ENCODE measurements at regions not wholly inside any gene's neighbourhood (a gene's known extent, or its start where the extent isn't known, plus 50 kb on each side); places are given as distances from the start of the nearest gene placed in this dataset.

- H3K36me3 ChIP-seq = no peaks in the 10 kb centered on the region
- ATAC-seq (ENCODE audit: low FRiP score in 2 of 2) (no peak), DNase-seq (no peak)
- no peaks in the 10 kb centered on the region for H3K9me3 ChIP-seq
- WGBS, 2 donors = 86 to 87% methylated on average over 4 of the region's 4 CpGs
- TF ChIP-seq EP300 (IDR thresholded peaks at IDR 0.05) (no peak), POLR2AphosphoS5 (IDR thresholded peaks at IDR 0.05) (no peak), POLR2A (IDR thresholded peaks at IDR 0.05) (no peak), CTCF (IDR thresholded peaks at IDR 0.05) (no peak)
- no peak overlapping the region for H3K4me3 ChIP-seq
- no peaks in the 10 kb centered on the region for H3K4me1 ChIP-seq
- no peak overlapping the region for H3K27ac ChIP-seq
- H3K27me3 ChIP-seq = no peaks in the 10 kb centered on the region
Observed at GRCh38 chr1:239197871-239198270, 188.5 kb upstream of the CHRM3 start.

- TF ChIP-seq POLR2AphosphoS5 (IDR thresholded peaks at IDR 0.05) = no peak
- no peak for TF ChIP-seq CTCF (IDR thresholded peaks at IDR 0.05)
- no peak for TF ChIP-seq EP300 (IDR thresholded peaks at IDR 0.05)
- no peak for TF ChIP-seq POLR2A (IDR thresholded peaks at IDR 0.05)
- no peaks in the 10 kb centered on the region for H3K36me3 ChIP-seq
- WGBS, 2 donors = 92 to 96% methylated on average over 4 of the region's 4 CpGs
- no peak overlapping the region for H3K27ac ChIP-seq
- DNase-seq (no peak), ATAC-seq (ENCODE audit: low FRiP score in 2 of 2) (no peak)
- H3K27me3 ChIP-seq = no peaks in the 10 kb centered on the region
- H3K9me3 ChIP-seq = no peaks in the 10 kb centered on the region
- H3K4me3 ChIP-seq = no peak overlapping the region
- no peaks in the 10 kb centered on the region for H3K4me1 ChIP-seq
Observed at GRCh38 chr1:239189998-239190512, 196.3 kb upstream of the CHRM3 start.

GRCh38 chr1:239186487-239186886, 199.9 kb upstream of the CHRM3 start:
- no peaks in the 10 kb centered on the region for H3K36me3 ChIP-seq

GRCh38 chr1:239185245-239185619, 201.1 kb upstream of the CHRM3 start:
- no peaks in the 10 kb centered on the region for H3K36me3 ChIP-seq
- no peaks in the 10 kb centered on the region for H3K4me1 ChIP-seq
- no peak overlapping the region for H3K27ac ChIP-seq
- no peaks in the 10 kb centered on the region for H3K9me3 ChIP-seq
- 52 to 59% methylated on average over 1 of the region's 1 CpG for WGBS, 2 donors
- DNase-seq (no peak), ATAC-seq (ENCODE audit: low FRiP score in 2 of 2) (no peak)
- H3K4me3 ChIP-seq = no peak overlapping the region
- no peaks in the 10 kb centered on the region for H3K27me3 ChIP-seq
- TF ChIP-seq EP300 (IDR thresholded peaks at IDR 0.05) (no peak), POLR2A (IDR thresholded peaks at IDR 0.05) (no peak), CTCF (IDR thresholded peaks at IDR 0.05) (no peak), POLR2AphosphoS5 (IDR thresholded peaks at IDR 0.05) (no peak)

More at GRCh38 chr1:239186487-239186886, 199.9 kb upstream of the CHRM3 start:
- no peak for DNase-seq
- TF ChIP-seq POLR2A (IDR thresholded peaks at IDR 0.05) = no peak
- TF ChIP-seq POLR2AphosphoS5 (IDR thresholded peaks at IDR 0.05) = no peak
- no peak for TF ChIP-seq EP300 (IDR thresholded peaks at IDR 0.05)
- TF ChIP-seq CTCF (IDR thresholded peaks at IDR 0.05) = no peak
- WGBS, 2 donors = 82 to 85% methylated on average over 1 of the region's 1 CpG
- ATAC-seq (ENCODE audit: low FRiP score in 2 of 2) = no peak
- H3K4me1 ChIP-seq = no peaks in the 10 kb centered on the region
- H3K27me3 ChIP-seq = no peaks in the 10 kb centered on the region
- no peak overlapping the region for H3K4me3 ChIP-seq
- no peaks in the 10 kb centered on the region for H3K9me3 ChIP-seq
- no peak overlapping the region for H3K27ac ChIP-seq

- ATAC-seq (ENCODE audit: low FRiP score in 2 of 2) (no peak), DNase-seq (no peak)
- Histone ChIP-seq H3K4me1 (no peaks in the 10 kb centered on the region), H3K9me3 (no peaks in the 10 kb centered on the region), H3K4me3 (no peak overlapping the region), H3K27me3 (no peaks in the 10 kb centered on the region), H3K36me3 (no peaks in the 10 kb centered on the region), H3K27ac (no peak overlapping the region)
- TF ChIP-seq CTCF (IDR thresholded peaks at IDR 0.05) (no peak), POLR2AphosphoS5 (IDR thresholded peaks at IDR 0.05) (no peak), EP300 (IDR thresholded peaks at IDR 0.05) (no peak), POLR2A (IDR thresholded peaks at IDR 0.05) (no peak)
Observed at GRCh38 chr1:239184561-239185244, 201.7 kb upstream of the CHRM3 start.

All from upper lobe of left lung (tissue), 6 donors.